ENCODE measurements at regions not wholly inside any gene's neighbourhood (a gene's known extent, or its start where the extent isn't known, plus 50 kb on each side); places are given as distances from the start of the nearest gene placed in this dataset.

DNA sequence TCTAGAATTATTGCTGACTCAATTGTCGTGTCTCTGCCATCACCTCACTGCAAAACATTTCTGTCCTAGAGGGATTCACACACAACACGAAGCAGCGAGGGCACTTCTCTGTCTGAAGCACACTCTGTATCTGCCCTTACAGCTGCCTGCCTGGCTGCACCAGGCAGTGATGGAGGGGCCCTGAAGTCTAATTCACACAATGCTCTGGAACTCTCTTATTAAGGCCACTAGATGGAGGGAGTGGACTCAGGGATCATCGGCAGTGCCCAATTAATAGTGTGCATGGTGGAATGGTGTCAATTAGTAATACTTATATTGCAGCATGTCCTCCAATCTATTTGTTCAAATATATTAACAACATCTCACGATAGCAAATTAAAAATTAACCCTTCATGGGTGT lies 157.5 kb upstream of the MAP1B start:
- Histone ChIP-seq H3K4me3 (replicated peaks in 1 of 3) (no peak overlapping the region), H3K27me3 (no peaks in the 10 kb centered on the region), H3K4me1 (no peaks in the 10 kb centered on the region), H3K36me3 (no peaks in the 10 kb centered on the region), H3K27ac (no peak overlapping the region), H3K9me3 (no peaks in the 10 kb centered on the region)
- WGBS, 2 donors, result 85 to 89% methylated on average over 5 of the region's 5 CpGs
- TF ChIP-seq, protein P1, sequence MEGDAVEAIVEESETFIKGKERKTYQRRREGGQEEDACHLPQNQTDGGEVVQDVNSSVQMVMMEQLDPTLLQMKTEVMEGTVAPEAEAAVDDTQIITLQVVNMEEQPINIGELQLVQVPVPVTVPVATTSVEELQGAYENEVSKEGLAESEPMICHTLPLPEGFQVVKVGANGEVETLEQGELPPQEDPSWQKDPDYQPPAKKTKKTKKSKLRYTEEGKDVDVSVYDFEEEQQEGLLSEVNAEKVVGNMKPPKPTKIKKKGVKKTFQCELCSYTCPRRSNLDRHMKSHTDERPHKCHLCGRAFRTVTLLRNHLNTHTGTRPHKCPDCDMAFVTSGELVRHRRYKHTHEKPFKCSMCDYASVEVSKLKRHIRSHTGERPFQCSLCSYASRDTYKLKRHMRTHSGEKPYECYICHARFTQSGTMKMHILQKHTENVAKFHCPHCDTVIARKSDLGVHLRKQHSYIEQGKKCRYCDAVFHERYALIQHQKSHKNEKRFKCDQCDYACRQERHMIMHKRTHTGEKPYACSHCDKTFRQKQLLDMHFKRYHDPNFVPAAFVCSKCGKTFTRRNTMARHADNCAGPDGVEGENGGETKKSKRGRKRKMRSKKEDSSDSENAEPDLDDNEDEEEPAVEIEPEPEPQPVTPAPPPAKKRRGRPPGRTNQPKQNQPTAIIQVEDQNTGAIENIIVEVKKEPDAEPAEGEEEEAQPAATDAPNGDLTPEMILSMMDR (IDR thresholded peaks at IDR 0.05), result no peak
- no peak for TF ChIP-seq POLR2A (IDR thresholded peaks at IDR 0.05)
- intact Hi-C loops (cut with DNase I), result loop anchor here (10.0 kb wide), 1 partner anchor 105 kb away; no protein-coding TSS in a partner anchor
- DNase-seq, result no peak

DNA sequence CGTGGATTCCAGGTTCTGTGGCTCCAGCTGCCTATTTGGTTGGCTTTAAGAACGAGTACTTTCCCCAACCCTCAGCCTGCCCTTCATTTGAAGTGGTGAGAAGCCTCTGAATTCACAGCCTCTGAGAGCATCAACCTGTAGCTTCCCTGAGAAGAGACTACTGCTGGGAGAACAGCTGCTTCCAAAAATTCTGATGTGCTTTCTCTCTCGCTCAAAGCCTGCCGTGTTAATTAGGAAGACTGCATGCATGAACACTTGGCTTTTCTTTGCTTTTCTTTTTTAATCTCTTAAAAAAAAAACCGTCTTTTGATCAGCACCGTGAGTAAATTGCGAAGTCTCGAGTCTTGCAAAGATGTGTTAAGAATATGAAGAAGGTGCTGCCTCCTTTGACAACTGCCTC lies 153.4 kb upstream of the MAP1B start:
- DNase-seq, result no peak
- TF ChIP-seq, protein P1 (IDR thresholded peaks at IDR 0.05), result no peak
- no peak for TF ChIP-seq POLR2A (IDR thresholded peaks at IDR 0.05)
- Histone ChIP-seq H3K36me3 (no peaks in the 10 kb centered on the region), H3K4me1 (peaks cover 0 to 4% of the 10 kb centered on the region in 2 donors), H3K9me3 (no peaks in the 10 kb centered on the region), H3K4me3 (replicated peaks in 1 of 3) (no peak overlapping the region), H3K27me3 (no peaks in the 10 kb centered on the region), H3K27ac (no peak overlapping the region)
- intact Hi-C loops (cut with DNase I), result loop anchor here (10.0 kb wide), 1 partner anchor 101 kb away; no protein-coding TSS in a partner anchor
- 82 to 89% methylated on average over 8 of the region's 8 CpGs for WGBS, 2 donors

DNA sequence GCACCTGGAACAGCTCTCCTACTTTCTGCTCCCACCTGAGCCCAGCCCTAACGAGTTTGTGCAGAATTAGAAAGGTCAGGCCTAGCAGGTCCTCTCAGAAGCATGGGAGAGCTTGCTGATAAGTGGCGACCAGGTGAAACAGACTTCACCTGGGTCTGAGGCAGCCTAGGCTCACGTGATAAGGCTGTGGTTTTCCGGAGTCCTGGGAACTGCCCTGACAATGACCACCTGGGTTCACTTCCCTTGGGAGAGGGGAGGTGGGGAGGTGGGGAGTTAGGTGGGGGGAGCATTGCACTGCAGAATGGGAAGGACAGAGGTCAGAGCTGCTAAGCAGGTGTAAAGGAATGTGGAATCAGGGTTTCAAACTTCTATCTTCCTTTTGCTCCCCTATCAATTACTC lies 152.9 kb upstream of the MAP1B start:
- TF ChIP-seq POLR2A (IDR thresholded peaks at IDR 0.05), result no peak
- TF ChIP-seq, protein P1 (IDR thresholded peaks at IDR 0.05), result no peak
- Histone ChIP-seq H3K27ac (no peak overlapping the region), H3K27me3 (no peaks in the 10 kb centered on the region), H3K36me3 (no peaks in the 10 kb centered on the region), H3K4me1 (peaks cover 0 to 4% of the 10 kb centered on the region in 2 donors), H3K4me3 (replicated peaks in 1 of 3) (no peak overlapping the region), H3K9me3 (no peaks in the 10 kb centered on the region)
- intact Hi-C loops (cut with DNase I), result loop anchor here (10.0 kb wide), 1 partner anchor 100 kb away; no protein-coding TSS in a partner anchor
- 46% methylated on average over 4 of the region's 4 CpGs for WGBS, 2 donors
- DNase-seq, result no peak

DNA sequence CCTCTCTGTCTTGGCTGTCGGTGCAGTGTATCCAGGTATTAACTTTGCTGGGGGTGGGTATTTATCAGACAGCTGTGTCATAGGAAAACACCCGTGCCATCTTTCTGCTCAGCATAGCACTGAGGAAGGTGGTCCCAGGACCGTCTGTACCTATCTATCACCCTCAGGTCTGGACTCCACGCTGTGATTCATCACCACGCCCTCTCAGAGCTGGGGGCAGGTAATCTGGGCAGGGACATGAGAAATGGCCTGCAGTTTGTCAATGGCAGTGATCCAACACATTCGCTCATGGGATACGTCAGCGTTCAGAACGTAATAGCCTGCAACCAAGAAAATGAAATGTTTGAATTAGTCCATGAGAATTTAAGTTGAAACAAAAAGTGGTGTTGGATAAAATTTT lies 151.6 kb upstream of the MAP1B start:
- Histone ChIP-seq H3K27ac (no peak overlapping the region), H3K4me3 (replicated peaks in 1 of 3) (no peak overlapping the region), H3K9me3 (no peaks in the 10 kb centered on the region), H3K4me1 (peaks cover 0 to 4% of the 10 kb centered on the region in 2 donors), H3K36me3 (no peaks in the 10 kb centered on the region), H3K27me3 (no peaks in the 10 kb centered on the region)
- intact Hi-C loops (cut with DNase I), result loop anchor here (10.0 kb wide), 1 partner anchor 99 kb away; no protein-coding TSS in a partner anchor
- TF ChIP-seq, protein P1 (IDR thresholded peaks at IDR 0.05), result no peak
- TF ChIP-seq POLR2A (IDR thresholded peaks at IDR 0.05), result no peak
- WGBS, 2 donors, result 88 to 89% methylated on average over 9 of the region's 9 CpGs
- DNase-seq, result no peak

DNA sequence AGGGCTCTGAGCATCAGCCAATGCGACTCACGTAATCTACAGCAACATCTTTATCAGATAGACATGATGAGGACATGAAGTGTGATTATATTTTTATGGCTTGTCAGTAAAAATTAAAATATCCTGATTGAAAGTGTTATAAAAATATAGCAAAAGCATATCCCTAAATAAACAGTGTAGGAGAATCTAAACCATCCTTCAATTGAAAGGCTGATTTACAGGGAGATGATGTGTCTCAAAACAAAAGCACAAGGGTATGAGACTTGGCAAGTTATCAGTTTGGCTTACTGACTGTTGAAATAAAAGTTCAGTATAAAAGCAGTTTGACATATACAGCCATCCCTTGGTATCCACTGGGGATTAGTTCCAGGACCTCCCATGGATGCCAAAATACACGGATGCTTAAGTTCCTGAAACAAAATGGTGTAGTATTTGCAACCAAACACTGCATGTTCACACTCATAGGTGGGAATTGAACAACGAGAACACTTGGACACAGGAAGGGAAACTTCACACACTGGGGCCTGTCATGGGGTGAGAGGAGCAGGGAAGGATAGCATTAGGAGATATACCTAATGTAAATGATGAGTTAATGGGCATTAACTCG lies 149.9 kb upstream of the MAP1B start:
- intact Hi-C loops (cut with DNase I), result loop anchor here (10.0 kb wide), 1 partner anchor 97 kb away; no protein-coding TSS in a partner anchor
- no peaks in the 10 kb centered on the region for H3K36me3 ChIP-seq
- H3K27ac ChIP-seq, result no peak overlapping the region
- 66 to 72% methylated on average over 5 of the region's 5 CpGs for WGBS, 2 donors
- no peaks in the 10 kb centered on the region for H3K9me3 ChIP-seq
- no peak for DNase-seq
- no peak overlapping the region for H3K4me3 ChIP-seq (replicated peaks in 1 of 3)
- H3K4me1 ChIP-seq, result peaks cover 0 to 4% of the 10 kb centered on the region in 2 donors
- TF ChIP-seq POLR2A (IDR thresholded peaks at IDR 0.05), result no peak
- TF ChIP-seq, protein P1 (IDR thresholded peaks at IDR 0.05), result no peak
- H3K27me3 ChIP-seq, result no peaks in the 10 kb centered on the region

Data from thyroid gland (tissue), 4 donors.